Heart left ventricle (tissue), 16 donors: ENCODE measurements at regions not wholly inside any gene's neighbourhood (a gene's known extent, or its start where the extent isn't known, plus 50 kb on each side); places are given as distances from the start of the nearest gene placed in this dataset.

Experiments used
- ATAC-seq, 4 donors: fragments of 200-7000 bp; cut with Tn5 transposase; one replicate each; pipeline ENCODE4 v1.9.1; 2020 to 2022; ENCODE audit warnings: moderate library complexity in 4 of 4, mild to moderate bottlenecking in 3 of 4, moderate number of reproducible peaks in 1 of 4
- DNase-seq, 5 donors: peaks; one replicate each; pipeline ENCODE4 v3.0.0-alpha.2; 2020
- H3K27ac ChIP-seq, 12 donors: fragments of 200-600 bp; sonication (generic) in 4 of 12; one replicate each; pipeline versions ENCODE4 v1.5.0 to v1.8.0; 2016 to 2022; ENCODE audit warnings: mild to moderate bottlenecking in 2 of 12
- H3K27me3 ChIP-seq, 9 donors: fragments of 200-600 bp; sonication (generic) in 2 of 9; one replicate each; pipeline versions ENCODE4 v1.5.1 to v1.8.0; 2016 to 2022; ENCODE audit warnings: mild to moderate bottlenecking in 3 of 9
- H3K36me3 ChIP-seq, 9 donors: fragments of 200-600 bp; sonication (generic) in 2 of 9; one replicate each; pipeline versions ENCODE4 v1.5.0 to v1.8.0; 2018 to 2022; ENCODE audit warnings: mild to moderate bottlenecking in 2 of 9
- H3K4me1 ChIP-seq, 12 donors: fragments of 200-600 bp; sonication (generic) in 4 of 12; one replicate each; pipeline versions ENCODE4 v1.5.0 to v1.8.0; 2016 to 2022; ENCODE audit warnings: mild to moderate bottlenecking in 3 of 12
- H3K4me3 ChIP-seq, 12 donors: fragments of 200-600 bp; sonication (generic) in 4 of 12; one replicate each; pipeline versions ENCODE4 v1.5.0 to v1.8.0; 2017 to 2022; ENCODE audit warnings: mild to moderate bottlenecking in 9 of 12, moderate library complexity in 4 of 12
- H3K9me3 ChIP-seq, 12 donors: fragments of 200-600 bp; sonication (generic) in 4 of 12; one replicate each; pipeline versions ENCODE4 v1.5.0 to v1.8.0; 2016 to 2022; ENCODE audit warnings: mild to moderate bottlenecking in 1 of 12
- CTCF ChIP-seq, 12 donors: fragments of 200-600 bp; sonication (generic) in 4 of 12; IDR thresholded peaks; one replicate each; pipeline versions ENCODE4 v1.5.0 to v1.8.0; 2018 to 2022; ENCODE audit warnings: antibody characterized with exemption in 12 of 12, mild to moderate bottlenecking in 5 of 12
- POLR2A ChIP-seq, 2 donors: fragments of 450-650 bp; IDR thresholded peaks; one replicate each; pipeline ENCODE4 v1.6.1; 2017; ENCODE audit warnings: antibody characterized with exemption in 2 of 2, mild to moderate bottlenecking in 2 of 2, moderate library complexity in 2 of 2
- WGBS, 4 donors: extraction: QIAGEN DNeasy Blood & Tissue Kit in 2 of 4; methylation state at CpG; one replicate each; pipeline versions ENCODE4 v1.1.5 to v1.1.7; 2013 to 2018; 5-methylcytosine and 5-hydroxymethylcytosine counted together
- intact Hi-C, 10 donors: fragments of 100-400 bp; cut with DNase I; formaldehyde crosslinking; loops; one replicate each; pipeline versions ENCODE4 v1.11.1 to v1.14.2; 2022
- donor health status: ischemic (EF 13 %, LVEDD 7.1; RV severe dilation, severe dysfunction).
- donor health status: healthy with polysubstance abuse.
- donor health status: DM: no; HTN: yes; CAD: no.
- donor health status: DM: no; HTN: no; CAD: no.
- donor health status: ischemic (EF 25% LVEDD 6.9; RV normal size, moderate dysfunction).
- donor health status: ischemic (EF 25% LVEDD 5.7; RV mildly dilated, moderate dysfunction).
- donor health status: healthy.
- donor health status: DM: yes; HTN: yes; CAD: no.
- donor health status: ischemic (EF 35%, LVEDD 5.7; RV mildly dilated, moderate dysfunction).
- donor health status: nonischemic (EF 11% LVEDD 7.7; RV severe dilation, severe dysfunction).
- donor health status: DM: yes; HTN: yes; CAD: no.
- donor health status: PGD.
- donor health status: ischemic (EF 29% LVEDD 5.4; RV normal size, mild dysfunction).
- donor health status: nonischemic (EF 23%, LVEDD 6.1; RV moderate dilation, normal function).

- ATAC-seq (no peak), DNase-seq (no peak)
- no peak for TF ChIP-seq CTCF (IDR thresholded peaks at IDR 0.05)
- H3K4me3 ChIP-seq: no peak overlapping the region
- H3K27me3 ChIP-seq: no peaks in the 10 kb centered on the region
- intact Hi-C loops: no loop called here
- no peaks in the 10 kb centered on the region for H3K36me3 ChIP-seq
- H3K27ac ChIP-seq: no peak overlapping the region
- H3K9me3 ChIP-seq: no peaks in the 10 kb centered on the region
- no peaks in the 10 kb centered on the region for H3K4me1 ChIP-seq
- WGBS, 4 donors: 64 to 80% (median 72%) methylated on average over 4 of the region's 4 CpGs
Observed at GRCh38 chr3:111284503-111285183, 213.0 kb downstream of the NECTIN3 start.

- no peaks in the 10 kb centered on the region for H3K4me1 ChIP-seq
- H3K9me3 ChIP-seq: no peaks in the 10 kb centered on the region
- H3K27me3 ChIP-seq: no peaks in the 10 kb centered on the region
- no peaks in the 10 kb centered on the region for H3K36me3 ChIP-seq
- H3K27ac ChIP-seq: no peak overlapping the region
- WGBS, 4 donors: 74 to 100% (median 84%) methylated on average over 1 of the region's 1 CpG
- intact Hi-C loops: no loop called here
- ATAC-seq (no peak), DNase-seq (no peak)
- no peak for TF ChIP-seq POLR2A (IDR thresholded peaks at IDR 0.05)
- no peak for TF ChIP-seq CTCF (IDR thresholded peaks at IDR 0.05)
- H3K4me3 ChIP-seq: no peak overlapping the region
Observed at GRCh38 chr3:111285184-111285538, 213.5 kb downstream of the NECTIN3 start.

GRCh38 chr3:111285694-111286093, 214.1 kb downstream of the NECTIN3 start:
- 49 to 70% (median 66%) methylated on average over 4 of the region's 4 CpGs for WGBS, 4 donors
- no peaks in the 10 kb centered on the region for H3K9me3 ChIP-seq
- DNase-seq (no peak), ATAC-seq (no peak)
- H3K36me3 ChIP-seq: no peaks in the 10 kb centered on the region
- H3K4me1 ChIP-seq: no peaks in the 10 kb centered on the region
- H3K4me3 ChIP-seq: no peak overlapping the region
- no peaks in the 10 kb centered on the region for H3K27me3 ChIP-seq
- TF ChIP-seq POLR2A (IDR thresholded peaks at IDR 0.05) (no peak), CTCF (IDR thresholded peaks at IDR 0.05) (no peak)
- H3K27ac ChIP-seq: no peak overlapping the region
- intact Hi-C loops: no loop called here

- Histone ChIP-seq H3K36me3 (no peaks in the 10 kb centered on the region), H3K27ac (no peak overlapping the region), H3K27me3 (no peaks in the 10 kb centered on the region), H3K4me1 (no peaks in the 10 kb centered on the region), H3K4me3 (no peak overlapping the region), H3K9me3 (no peaks in the 10 kb centered on the region)
- intact Hi-C loops: no loop called here
- no peak for TF ChIP-seq CTCF (IDR thresholded peaks at IDR 0.05)
- no peak for TF ChIP-seq POLR2A (IDR thresholded peaks at IDR 0.05)
- 82 to 85% (median 84%) methylated on average over 2 of the region's 2 CpGs for WGBS, 4 donors
- no peak for DNase-seq
- ATAC-seq: no peak
Observed at GRCh38 chr3:111286746-111287145, 215.1 kb downstream of the NECTIN3 start.
